ENCODE measurements at regions not wholly inside any gene's neighbourhood (a gene's known extent, or its start where the extent isn't known, plus 50 kb on each side); places are given as distances from the start of the nearest gene placed in this dataset.
A peak's percentile ranks its signal among the peaks of the same experiment; 100 is the strongest.

GRCh38 chr2:207352978-207353671 is 176.6 kb upstream of the CREB1 start:
- H3K79me2 ChIP-seq (ENCODE audit: insufficient read depth, low read length) = no peaks in the 10 kb centered on the region
- H3K36me3 ChIP-seq (ENCODE audit: insufficient read depth, low read length) = no peaks in the 10 kb centered on the region
- H3K4me2 ChIP-seq (ENCODE audit: low read depth, low read length, poor library complexity, severe bottlenecking) = peak overlapping the region; percentile 36
- no peaks in the 10 kb centered on the region for H3K9me2 ChIP-seq (replicated peaks; ENCODE audit: low read depth, low read length)
- H3F3A ChIP-seq (ENCODE audit: low read depth) = no peaks in the 10 kb centered on the region
- peak overlapping the region; percentile 88 for H2AFZ ChIP-seq (ENCODE audit: low read length)
- H3K9ac ChIP-seq (ENCODE audit: low read depth, low read length, poor library complexity, severe bottlenecking) = no peak overlapping the region
- no peaks in the 10 kb centered on the region for H3K9me3 ChIP-seq (ENCODE audit: insufficient read depth, low read depth, low read length)
- no peaks in the 10 kb centered on the region for H4K20me1 ChIP-seq (ENCODE audit: insufficient read depth, low read length, poor library complexity, severe bottlenecking)
- no peaks in the 10 kb centered on the region for H3K27me3 ChIP-seq (ENCODE audit: insufficient read depth, low read length, poor library complexity, severe bottlenecking)
- TF ChIP-seq CTCF (conservative IDR thresholded peaks at IDR 0.05; ENCODE audit: low read length) (peak; percentile 51), EZH2phosphoT487 (IDR thresholded peaks at IDR 0.05; ENCODE audit: borderline replicate concordance) (no peak)
- no peak overlapping the region for H3K4me3 ChIP-seq (ENCODE audit: low read length, poor library complexity, severe bottlenecking)
- peaks cover 10% of the 10 kb centered on the region for H3K4me1 ChIP-seq (ENCODE audit: insufficient read depth, low read length, poor library complexity, severe bottlenecking)

- Histone ChIP-seq H3K4me1 (ENCODE audit: insufficient read depth, low read length, poor library complexity, severe bottlenecking) (peaks cover 10% of the 10 kb centered on the region), H3K27me3 (ENCODE audit: insufficient read depth, low read length, poor library complexity, severe bottlenecking) (no peaks in the 10 kb centered on the region), H4K20me1 (ENCODE audit: insufficient read depth, low read length, poor library complexity, severe bottlenecking) (no peaks in the 10 kb centered on the region), H3K9me3 (ENCODE audit: insufficient read depth, low read depth, low read length) (no peaks in the 10 kb centered on the region), H3F3A (ENCODE audit: low read depth) (no peaks in the 10 kb centered on the region), H2AFZ (ENCODE audit: low read length) (no peak overlapping the region), H3K9me2 (replicated peaks; ENCODE audit: low read depth, low read length) (no peaks in the 10 kb centered on the region), H3K36me3 (ENCODE audit: insufficient read depth, low read length) (no peaks in the 10 kb centered on the region), H3K79me2 (ENCODE audit: insufficient read depth, low read length) (no peaks in the 10 kb centered on the region), H3K4me3 (ENCODE audit: low read length, poor library complexity, severe bottlenecking) (no peak overlapping the region), H3K9ac (ENCODE audit: low read depth, low read length, poor library complexity, severe bottlenecking) (no peak overlapping the region), H3K4me2 (ENCODE audit: low read depth, low read length, poor library complexity, severe bottlenecking) (no peak overlapping the region)
- TF ChIP-seq CTCF (conservative IDR thresholded peaks at IDR 0.05; ENCODE audit: low read length) = no peak
- no peak for TF ChIP-seq EZH2phosphoT487 (IDR thresholded peaks at IDR 0.05; ENCODE audit: borderline replicate concordance)
Observed at GRCh38 chr2:207353836-207354235, 175.9 kb upstream of the CREB1 start.

- Histone ChIP-seq H4K20me1 (ENCODE audit: insufficient read depth, low read length, poor library complexity, severe bottlenecking) (no peaks in the 10 kb centered on the region), H3K36me3 (ENCODE audit: insufficient read depth, low read length) (no peaks in the 10 kb centered on the region), H3K9me3 (ENCODE audit: insufficient read depth, low read depth, low read length) (no peaks in the 10 kb centered on the region), H3K9me2 (replicated peaks; ENCODE audit: low read depth, low read length) (no peaks in the 10 kb centered on the region), H3K9ac (ENCODE audit: low read depth, low read length, poor library complexity, severe bottlenecking) (no peak overlapping the region), H3K4me2 (ENCODE audit: low read depth, low read length, poor library complexity, severe bottlenecking) (no peak overlapping the region), H3K79me2 (ENCODE audit: insufficient read depth, low read length) (no peaks in the 10 kb centered on the region), H3K27me3 (ENCODE audit: insufficient read depth, low read length, poor library complexity, severe bottlenecking) (no peaks in the 10 kb centered on the region), H3K4me3 (ENCODE audit: low read length, poor library complexity, severe bottlenecking) (no peak overlapping the region), H2AFZ (ENCODE audit: low read length) (no peak overlapping the region), H3K4me1 (ENCODE audit: insufficient read depth, low read length, poor library complexity, severe bottlenecking) (peaks cover 10% of the 10 kb centered on the region), H3F3A (ENCODE audit: low read depth) (no peaks in the 10 kb centered on the region)
- TF ChIP-seq CTCF (conservative IDR thresholded peaks at IDR 0.05; ENCODE audit: low read length) = no peak
- TF ChIP-seq EZH2phosphoT487 (IDR thresholded peaks at IDR 0.05; ENCODE audit: borderline replicate concordance) = no peak
Observed at GRCh38 chr2:207354462-207354861, 175.3 kb upstream of the CREB1 start.

All from Loucy (cell line).